ENCODE measurements at regions not wholly inside any gene's neighbourhood (a gene's known extent, or its start where the extent isn't known, plus 50 kb on each side); places are given as distances from the start of the nearest gene placed in this dataset.

DNA sequence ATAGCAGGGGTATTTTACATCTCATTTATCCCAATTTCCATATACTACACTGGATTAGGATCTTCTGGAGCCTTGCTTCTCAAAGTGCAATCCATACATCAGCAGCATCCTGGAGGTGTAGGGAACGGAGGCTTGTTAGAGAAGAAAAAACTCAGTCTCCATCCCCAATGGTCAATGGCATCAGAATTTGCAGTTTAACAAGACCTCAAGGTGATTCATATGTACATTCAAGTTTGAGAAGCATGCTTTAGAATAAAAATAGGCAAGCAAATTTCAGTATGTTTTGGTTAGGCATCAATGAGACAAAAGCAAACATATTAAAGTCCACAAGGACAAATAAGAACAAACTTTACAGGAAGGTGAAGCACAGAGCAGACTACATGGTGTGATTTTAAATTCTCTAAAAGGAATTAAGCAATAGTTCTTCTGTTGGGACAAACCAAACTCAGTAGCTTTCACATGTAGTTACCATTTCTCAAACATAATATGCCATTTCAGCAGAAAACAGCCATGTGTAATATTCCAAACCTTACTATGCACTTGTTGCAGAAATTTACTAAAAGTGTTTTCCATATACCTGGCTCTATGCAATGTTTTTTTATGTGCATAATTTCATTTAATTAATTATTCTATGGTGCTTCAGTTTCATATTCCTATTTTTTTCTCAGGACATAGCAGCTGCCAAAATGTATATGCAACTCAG is 360.3 kb upstream of the NECTIN3 start:
- no peaks in the 10 kb centered on the region for H3K36me3 ChIP-seq (ENCODE audit: low read depth, low read length)
- CTCF ChIA-PET, result no interaction called here
- no TSS peak for BruUV-seq (replicated peaks)

GRCh38 chr3:110711851-110712516 is 359.6 kb upstream of the NECTIN3 start:
- Histone ChIP-seq H3K27me3 (ENCODE audit: low read length) (no peaks in the 10 kb centered on the region), H3K4me1 (ENCODE audit: insufficient read depth, low read length) (no peaks in the 10 kb centered on the region), H2AFZ (ENCODE audit: low read length) (no peak overlapping the region), H3K79me2 (ENCODE audit: low read length) (no peaks in the 10 kb centered on the region), H3K9me2 (replicated peaks; ENCODE audit: low read length) (no peaks in the 10 kb centered on the region), H4K20me1 (ENCODE audit: low read length) (no peaks in the 10 kb centered on the region), H3K9me3 (ENCODE audit: low read length) (no peaks in the 10 kb centered on the region), H3K9ac (ENCODE audit: low read length) (no peak overlapping the region), H3K4me3 (ENCODE audit: low read length) (no peak overlapping the region), H3K4me2 (ENCODE audit: low read length) (no peak overlapping the region), H3K27ac (ENCODE audit: low read length) (no peak overlapping the region), H3F3A (ENCODE audit: low read length, unreplicated experiment) (no peaks in the 10 kb centered on the region), H3K36me3 (ENCODE audit: low read depth, low read length) (no peaks in the 10 kb centered on the region)
- intact Hi-C loops (cut with micrococcal nuclease), result no loop called here
- no TSS peak for BruUV-seq (replicated peaks)
- TF ChIP-seq, protein P1, sequence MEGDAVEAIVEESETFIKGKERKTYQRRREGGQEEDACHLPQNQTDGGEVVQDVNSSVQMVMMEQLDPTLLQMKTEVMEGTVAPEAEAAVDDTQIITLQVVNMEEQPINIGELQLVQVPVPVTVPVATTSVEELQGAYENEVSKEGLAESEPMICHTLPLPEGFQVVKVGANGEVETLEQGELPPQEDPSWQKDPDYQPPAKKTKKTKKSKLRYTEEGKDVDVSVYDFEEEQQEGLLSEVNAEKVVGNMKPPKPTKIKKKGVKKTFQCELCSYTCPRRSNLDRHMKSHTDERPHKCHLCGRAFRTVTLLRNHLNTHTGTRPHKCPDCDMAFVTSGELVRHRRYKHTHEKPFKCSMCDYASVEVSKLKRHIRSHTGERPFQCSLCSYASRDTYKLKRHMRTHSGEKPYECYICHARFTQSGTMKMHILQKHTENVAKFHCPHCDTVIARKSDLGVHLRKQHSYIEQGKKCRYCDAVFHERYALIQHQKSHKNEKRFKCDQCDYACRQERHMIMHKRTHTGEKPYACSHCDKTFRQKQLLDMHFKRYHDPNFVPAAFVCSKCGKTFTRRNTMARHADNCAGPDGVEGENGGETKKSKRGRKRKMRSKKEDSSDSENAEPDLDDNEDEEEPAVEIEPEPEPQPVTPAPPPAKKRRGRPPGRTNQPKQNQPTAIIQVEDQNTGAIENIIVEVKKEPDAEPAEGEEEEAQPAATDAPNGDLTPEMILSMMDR (conservative IDR thresholded peaks at IDR 0.05; ENCODE audit: low read depth, low read length), result no peak
- TF ChIP-seq EZH2phosphoT487 (IDR thresholded peaks at IDR 0.05; ENCODE audit: borderline replicate concordance, low read length) (no peak), EZH2 (IDR thresholded peaks at IDR 0.05; ENCODE audit: low read length, unreplicated experiment) (no peak)
- DNase-seq, result no peak
- POLR2A ChIA-PET (ENCODE audit: unreplicated experiment), result no interaction called here
- ATAC-seq, result no peak
- CTCF ChIA-PET, result no interaction called here

More for the DNA sequence above, 360.3 kb upstream of the NECTIN3 start:
- no peak overlapping the region for H3K4me2 ChIP-seq (ENCODE audit: low read length)
- H3K27ac ChIP-seq (ENCODE audit: low read length), result no peak overlapping the region
- no peak overlapping the region for H3K4me3 ChIP-seq (ENCODE audit: low read length)
- POLR2A ChIA-PET (ENCODE audit: unreplicated experiment), result no interaction called here
- ATAC-seq (peak; percentile 62), DNase-seq (no peak)
- H3K9me2 ChIP-seq (replicated peaks; ENCODE audit: low read length), result no peaks in the 10 kb centered on the region
- no peaks in the 10 kb centered on the region for H3K27me3 ChIP-seq (ENCODE audit: low read length)
- no peaks in the 10 kb centered on the region for H4K20me1 ChIP-seq (ENCODE audit: low read length)
- H2AFZ ChIP-seq (ENCODE audit: low read length), result no peak overlapping the region
- no peak for TF ChIP-seq EZH2phosphoT487 (IDR thresholded peaks at IDR 0.05; ENCODE audit: borderline replicate concordance, low read length)
- TF ChIP-seq, protein P1 (conservative IDR thresholded peaks at IDR 0.05; ENCODE audit: low read depth, low read length), result no peak
- no peak for TF ChIP-seq EZH2 (IDR thresholded peaks at IDR 0.05; ENCODE audit: low read length, unreplicated experiment)
- H3F3A ChIP-seq (ENCODE audit: low read length, unreplicated experiment), result no peaks in the 10 kb centered on the region
- no peak overlapping the region for H3K9ac ChIP-seq (ENCODE audit: low read length)
- intact Hi-C loops (cut with micrococcal nuclease), result no loop called here
- H3K4me1 ChIP-seq (ENCODE audit: insufficient read depth, low read length), result no peaks in the 10 kb centered on the region
- no peaks in the 10 kb centered on the region for H3K79me2 ChIP-seq (ENCODE audit: low read length)
- no peaks in the 10 kb centered on the region for H3K9me3 ChIP-seq (ENCODE audit: low read length)

DNA sequence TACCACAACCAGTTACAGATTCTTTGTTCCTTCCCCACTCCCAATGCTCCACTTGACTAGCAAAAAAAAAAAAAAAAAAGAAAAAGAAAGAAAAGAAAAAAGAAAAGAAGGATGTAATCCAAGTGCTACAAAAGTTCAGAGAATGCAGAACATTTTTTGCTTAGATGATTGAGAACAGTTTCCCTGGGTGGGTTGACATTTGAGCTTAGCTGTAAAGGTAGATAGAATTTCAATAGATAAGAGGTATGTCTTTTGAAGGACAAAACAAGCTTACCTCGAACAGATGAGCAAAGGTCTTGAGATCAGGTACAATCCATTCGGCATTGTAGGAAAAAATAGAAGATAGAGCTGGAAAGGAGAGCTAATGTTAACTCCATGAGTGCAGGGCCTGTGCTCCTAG is 344.6 kb upstream of the NECTIN3 start:
- Histone ChIP-seq H4K20me1 (ENCODE audit: low read length) (no peaks in the 10 kb centered on the region), H3K9me2 (replicated peaks; ENCODE audit: low read length) (no peaks in the 10 kb centered on the region), H3K79me2 (ENCODE audit: low read length) (no peaks in the 10 kb centered on the region), H3K4me3 (ENCODE audit: low read length) (no peak overlapping the region), H3K9me3 (ENCODE audit: low read length) (no peaks in the 10 kb centered on the region), H2AFZ (ENCODE audit: low read length) (no peak overlapping the region), H3K4me2 (ENCODE audit: low read length) (no peak overlapping the region), H3K27me3 (ENCODE audit: low read length) (no peaks in the 10 kb centered on the region), H3K4me1 (ENCODE audit: insufficient read depth, low read length) (no peaks in the 10 kb centered on the region), H3F3A (ENCODE audit: low read length, unreplicated experiment) (no peaks in the 10 kb centered on the region), H3K36me3 (ENCODE audit: low read depth, low read length) (no peaks in the 10 kb centered on the region), H3K9ac (ENCODE audit: low read length) (no peak overlapping the region), H3K27ac (ENCODE audit: low read length) (no peak overlapping the region)
- ChIA-PET CTCF (no interaction called here), POLR2A (ENCODE audit: unreplicated experiment) (no interaction called here)
- no TSS peak for BruUV-seq (replicated peaks)
- DNase-seq (no peak), ATAC-seq (no peak)
- TF ChIP-seq EZH2 (IDR thresholded peaks at IDR 0.05; ENCODE audit: low read length, unreplicated experiment) (no peak), EZH2phosphoT487 (IDR thresholded peaks at IDR 0.05; ENCODE audit: borderline replicate concordance, low read length) (no peak)
- TF ChIP-seq, protein P1 (conservative IDR thresholded peaks at IDR 0.05; ENCODE audit: low read depth, low read length), result no peak
- intact Hi-C loops (cut with micrococcal nuclease), result no loop called here

Measured in PC-3 (cell line).